GM21423 (cell line): ENCODE measurements at regions not wholly inside any gene's neighbourhood (a gene's known extent, or its start where the extent isn't known, plus 50 kb on each side); places are given as distances from the start of the nearest gene placed in this dataset.
"Not testable (repeated sequence)": the region's sequence is repeated elsewhere in the genome, so short reads cannot be mapped to it uniquely, and the experiment has no call there.

Experiments used
- ATAC-seq: cut with Tn5 transposase; IDR thresholded peaks from one replicate; pipeline ENCODE4 v1.9.1; 2021; ENCODE audit warnings: mild to moderate bottlenecking, moderate library complexity; ENCODE audit not compliant: unreplicated experiment

DNA sequence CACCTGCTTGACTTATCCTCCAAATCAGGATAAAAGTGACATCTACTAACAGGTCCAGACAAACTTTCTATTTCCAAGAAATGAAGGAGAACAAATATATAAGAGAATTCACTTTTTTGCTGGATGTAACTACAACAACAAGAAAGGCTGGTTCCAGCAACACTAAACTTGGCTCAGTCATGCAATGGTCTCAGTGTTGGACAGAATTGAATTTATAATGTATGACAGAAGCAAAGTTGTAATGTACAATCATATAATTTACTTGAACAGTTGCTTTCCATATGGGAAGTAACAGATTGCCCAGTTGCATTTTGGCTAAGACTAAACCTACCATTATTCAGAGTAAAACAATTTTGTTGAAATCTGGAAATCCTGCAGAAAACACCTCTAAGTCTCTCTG, 183.3 kb upstream of the INTU start:
- ATAC-seq: no peak

DNA sequence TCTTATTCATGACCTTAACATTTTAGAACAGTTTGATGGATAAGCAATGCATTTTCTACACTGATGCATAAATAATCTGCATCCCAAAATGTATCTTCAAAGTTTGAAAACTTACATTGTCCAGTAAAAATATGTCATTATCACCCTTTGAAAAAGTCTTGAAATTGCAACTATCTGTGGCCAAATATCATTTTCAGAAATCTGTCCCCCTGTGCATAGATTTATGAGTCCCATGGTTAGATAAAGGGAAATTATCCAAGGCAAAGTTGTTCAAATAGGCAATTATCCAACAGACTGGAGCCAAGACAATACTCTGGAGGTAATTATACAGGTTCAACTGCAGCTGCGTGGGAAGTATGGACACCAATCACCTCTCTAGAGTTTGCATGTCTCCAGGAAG, 182.5 kb upstream of the INTU start:
- ATAC-seq: no peak

GRCh38 chr4:127463883-127464282, 168.9 kb upstream of the INTU start:
- ATAC-seq: no peak

DNA sequence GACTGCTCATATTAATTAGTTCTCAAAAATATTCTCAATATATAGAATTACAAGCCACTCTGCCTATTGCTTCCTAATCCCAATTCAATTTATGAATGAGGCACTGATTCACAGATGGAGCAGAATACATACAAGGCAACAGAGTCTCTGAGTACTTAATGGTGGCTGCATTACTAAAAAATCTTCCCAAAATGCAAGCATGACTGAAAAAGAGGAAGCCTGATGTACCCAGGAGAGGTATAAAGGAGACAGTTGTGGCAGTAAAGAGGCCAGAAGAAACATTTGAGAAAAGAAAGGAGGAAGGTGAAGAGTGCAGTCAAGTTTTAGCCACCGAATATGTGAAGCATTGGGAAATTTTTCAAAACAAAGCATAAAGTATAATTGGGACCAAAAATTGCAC, 163.2 kb upstream of the INTU start:
- no peak for ATAC-seq

- no peak for ATAC-seq
Measured at GRCh38 chr4:127469959-127470809, 162.6 kb upstream of the INTU start.

GRCh38 chr4:127478271-127478670, 154.5 kb upstream of the INTU start:
- ATAC-seq: not testable (repeated sequence)

GRCh38 chr4:127479031-127479622, 153.6 kb upstream of the INTU start:
- ATAC-seq: no peak

DNA sequence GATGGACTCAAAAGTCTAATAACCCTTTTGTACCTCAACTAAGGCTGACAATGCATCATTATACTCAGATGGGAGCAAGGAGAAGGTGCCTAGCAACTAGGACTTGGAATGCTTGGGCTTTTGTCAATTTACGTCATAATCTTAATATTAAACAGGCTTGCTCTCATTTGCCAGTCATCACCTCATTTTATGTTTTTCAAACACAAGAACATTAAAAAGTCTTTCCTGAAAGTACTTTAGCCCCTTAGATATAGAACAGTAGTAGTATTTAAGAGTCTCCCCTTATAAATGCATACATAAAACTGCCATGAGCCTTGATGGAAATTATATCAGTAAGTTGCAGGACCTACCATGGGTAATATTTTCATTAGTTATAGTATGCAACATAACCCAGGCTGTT, 150.7 kb upstream of the INTU start:
- no peak for ATAC-seq

DNA sequence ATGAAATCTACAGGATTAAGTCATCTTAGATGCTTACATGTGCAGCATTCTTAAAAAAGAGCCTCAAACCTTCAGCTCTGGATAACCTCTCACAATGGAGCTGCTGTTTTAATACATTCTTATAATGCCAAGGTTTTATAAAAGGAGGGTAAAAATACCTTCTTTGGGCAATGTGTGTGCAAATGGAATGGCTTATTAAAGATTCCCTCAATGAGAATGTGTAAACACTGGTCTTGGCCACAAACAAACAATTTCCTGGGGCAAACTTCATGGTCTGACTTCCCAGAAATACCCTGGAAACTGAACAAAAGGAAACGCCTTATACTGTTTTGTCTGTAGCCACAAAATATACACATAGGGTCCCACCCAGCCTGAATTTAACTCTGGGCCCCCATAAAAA, 148.6 kb upstream of the INTU start:
- ATAC-seq: no peak

GRCh38 chr4:127486248-127486647, 146.5 kb upstream of the INTU start:
- ATAC-seq: no peak

GRCh38 chr4:127491571-127491970, 141.2 kb upstream of the INTU start:
- no peak for ATAC-seq

- not testable (repeated sequence) for ATAC-seq
Measured at GRCh38 chr4:127496875-127497274, 135.9 kb upstream of the INTU start.

DNA sequence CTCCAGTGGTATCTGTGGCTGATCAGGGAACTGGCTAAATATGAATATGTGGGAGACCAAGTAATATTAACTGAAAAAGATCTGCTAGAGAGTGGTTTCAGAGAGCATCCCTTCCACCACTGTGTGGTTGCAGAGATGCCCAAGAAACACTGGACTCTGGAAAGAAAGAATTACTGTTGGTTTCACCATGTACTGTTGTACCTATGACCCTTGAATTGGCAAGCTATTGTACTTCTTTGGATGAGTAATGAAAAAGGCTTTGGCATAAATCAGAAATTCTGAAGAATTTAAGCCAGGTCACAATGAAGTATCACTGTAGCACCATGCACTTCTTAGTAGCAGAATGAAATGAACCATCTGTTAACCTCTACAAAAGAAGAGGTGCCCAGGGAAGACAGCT, 134.4 kb upstream of the INTU start:
- ATAC-seq: no peak

- ATAC-seq: no peak
Measured at GRCh38 chr4:127500242-127500641, 132.5 kb upstream of the INTU start.

GRCh38 chr4:127501103-127501502, 131.7 kb upstream of the INTU start:
- ATAC-seq: no peak

GRCh38 chr4:127503111-127503510, 129.6 kb upstream of the INTU start:
- no peak for ATAC-seq

DNA sequence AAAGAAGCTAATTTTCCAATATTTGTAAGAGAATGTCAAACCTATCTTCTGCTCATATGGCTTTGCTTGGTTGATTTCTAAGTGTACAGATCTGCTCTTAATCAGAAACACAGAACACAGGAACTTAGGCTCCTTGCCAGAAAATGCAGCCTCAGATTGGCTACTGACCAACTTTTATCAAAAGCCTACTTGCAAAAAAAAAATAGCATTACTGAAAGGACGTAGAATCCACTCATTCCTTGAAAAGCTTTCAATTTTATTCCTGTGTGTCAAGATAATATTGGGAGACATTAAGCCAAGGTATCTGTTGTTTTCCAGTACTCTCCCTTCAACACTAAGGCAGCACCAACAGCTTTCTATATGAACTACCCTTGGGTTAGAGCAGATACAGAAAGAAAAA, 127.6 kb upstream of the INTU start:
- no peak for ATAC-seq

GRCh38 chr4:127506283-127506682, 126.5 kb upstream of the INTU start:
- no peak for ATAC-seq

GRCh38 chr4:127509155-127509554, 123.6 kb upstream of the INTU start:
- ATAC-seq: no peak

GRCh38 chr4:127512672-127513071, 120.1 kb upstream of the INTU start:
- not testable (repeated sequence) for ATAC-seq

GRCh38 chr4:127515259-127515658, 117.5 kb upstream of the INTU start:
- ATAC-seq: not testable (repeated sequence)

GRCh38 chr4:127518046-127518445, 114.7 kb upstream of the INTU start:
- ATAC-seq: no peak

- ATAC-seq: no peak
Measured at GRCh38 chr4:127521463-127521862, 111.3 kb upstream of the INTU start.
